ENCODE measurements at regions not wholly inside any gene's neighbourhood (a gene's known extent, or its start where the extent isn't known, plus 50 kb on each side); places are given as distances from the start of the nearest gene placed in this dataset.

GRCh38 chr2:65708086-65708485 lies 275.7 kb upstream of the SPRED2 start:
- TF ChIP-seq CTCF (IDR thresholded peaks at IDR 0.05) (no peak), POLR2A (IDR thresholded peaks at IDR 0.05) (no peak)

All from Peyer's patch (tissue), 4 donors.